ENCODE measurements at regions not wholly inside any gene's neighbourhood (a gene's known extent, or its start where the extent isn't known, plus 50 kb on each side); places are given as distances from the start of the nearest gene placed in this dataset.

- H4K20me1 ChIP-seq (replicated peaks; ENCODE audit: insufficient read depth): no peaks in the 10 kb centered on the region
- no peak overlapping the region for H2AFZ ChIP-seq
- DNase-seq (ENCODE audit: low spot score) (no peak), ATAC-seq (no peak)
- no peak overlapping the region for H3K27ac Mint-ChIP-seq
- peaks cover 10% of the 10 kb centered on the region for H3K27me3 Mint-ChIP-seq (ENCODE audit: insufficient read depth, low read depth, poor library complexity)
- no peak overlapping the region for H3K27ac ChIP-seq (ENCODE audit: low read depth)
- H3K36me3 ChIP-seq (ENCODE audit: insufficient read depth): no peaks in the 10 kb centered on the region
- H3K36me3 Mint-ChIP-seq (ENCODE audit: low read depth): peaks cover 12% of the 10 kb centered on the region
- no peaks in the 10 kb centered on the region for H3K4me1 ChIP-seq (ENCODE audit: insufficient read depth)
- H3F3A ChIP-seq (replicated peaks; ENCODE audit: low read depth): no peaks in the 10 kb centered on the region
- H3K27me3 ChIP-seq (ENCODE audit: insufficient read depth): no peaks in the 10 kb centered on the region
- no peak overlapping the region for H3K4me2 ChIP-seq
- peaks cover 16% of the 10 kb centered on the region for H3K9me3 Mint-ChIP-seq
- 0 out of 2 replicates have a peak, but pooled peaks cover 13% of the 10 kb centered on the region for H3K9me2 ChIP-seq (ENCODE audit: insufficient read depth)
- no peak overlapping the region for H3K4me3 Mint-ChIP-seq
- no peaks in the 10 kb centered on the region for H3K79me2 ChIP-seq (replicated peaks; ENCODE audit: insufficient read depth)
- peaks cover 5% of the 10 kb centered on the region for H3K4me1 Mint-ChIP-seq
- TF ChIP-seq ETS1 (IDR thresholded peaks at IDR 0.05) (no peak), REST (IDR thresholded peaks at IDR 0.05; ENCODE audit: unreplicated experiment) (no peak), POLR2AphosphoS5 (IDR thresholded peaks at IDR 0.05; ENCODE audit: low read depth) (no peak), ZNF331 (CRISPR knock-in tag; IDR thresholded peaks at IDR 0.05; ENCODE audit: low read depth) (no peak), ZNF462 (CRISPR knock-in tag; IDR thresholded peaks at IDR 0.05) (no peak), EZH2 (IDR thresholded peaks at IDR 0.05; ENCODE audit: low read depth, unreplicated experiment) (no peak), JUNB (IDR thresholded peaks at IDR 0.05; ENCODE audit: unreplicated experiment) (no peak), STAT1 (IDR thresholded peaks at IDR 0.05; ENCODE audit: unreplicated experiment) (no peak), NANOG (IDR thresholded peaks at IDR 0.05; ENCODE audit: borderline replicate concordance) (no peak), CREB1 (CRISPR knock-in tag; IDR thresholded peaks at IDR 0.05; ENCODE audit: low read depth) (no peak), CTCF (conservative IDR thresholded peaks at IDR 0.05; ENCODE audit: low read depth in 2 of 2) (no peak)
- H3K4me3 ChIP-seq: no peak overlapping the region
Observed at GRCh38 chr21:38958323-38958705, 152.6 kb downstream of the ETS2 start.
